ENCODE measurements at regions not wholly inside any gene's neighbourhood (a gene's known extent, or its start where the extent isn't known, plus 50 kb on each side); places are given as distances from the start of the nearest gene placed in this dataset.

GRCh38 chr17:5955764-5956163 lies 114.4 kb upstream of the WSCD1 start:
- no peaks in the 10 kb centered on the region for H3K9me3 ChIP-seq
- no peaks in the 10 kb centered on the region for H3K4me1 ChIP-seq
- no peak for DNase-seq
- no peak overlapping the region for H3K4me3 ChIP-seq (ENCODE audit: low read depth, low read length)
- TF ChIP-seq CTCF (IDR thresholded peaks at IDR 0.05; ENCODE audit: low read depth, low read length): no peak
- no peaks in the 10 kb centered on the region for H3K27me3 ChIP-seq
- no peaks in the 10 kb centered on the region for H3K36me3 ChIP-seq

GRCh38 chr17:5958850-5959249 lies 111.3 kb upstream of the WSCD1 start:
- Histone ChIP-seq H3K4me3 (ENCODE audit: low read depth, low read length) (no peak overlapping the region), H3K9me3 (no peaks in the 10 kb centered on the region), H3K27me3 (no peaks in the 10 kb centered on the region), H3K36me3 (no peaks in the 10 kb centered on the region), H3K4me1 (no peaks in the 10 kb centered on the region)
- no peak for DNase-seq
- TF ChIP-seq CTCF (IDR thresholded peaks at IDR 0.05; ENCODE audit: low read depth, low read length): no peak

GRCh38 chr17:5962371-5962770 lies 107.8 kb upstream of the WSCD1 start:
- no peak for DNase-seq
- Histone ChIP-seq H3K9me3 (no peaks in the 10 kb centered on the region), H3K27me3 (no peaks in the 10 kb centered on the region), H3K4me1 (no peaks in the 10 kb centered on the region), H3K4me3 (ENCODE audit: low read depth, low read length) (no peak overlapping the region), H3K36me3 (no peaks in the 10 kb centered on the region)
- no peak for TF ChIP-seq CTCF (IDR thresholded peaks at IDR 0.05; ENCODE audit: low read depth, low read length)

GRCh38 chr17:5971969-5972368 lies 98.2 kb upstream of the WSCD1 start:
- Histone ChIP-seq H3K4me1 (no peaks in the 10 kb centered on the region), H3K4me3 (ENCODE audit: low read depth, low read length) (no peak overlapping the region), H3K36me3 (no peaks in the 10 kb centered on the region), H3K9me3 (no peaks in the 10 kb centered on the region), H3K27me3 (no peaks in the 10 kb centered on the region)
- TF ChIP-seq CTCF (IDR thresholded peaks at IDR 0.05; ENCODE audit: low read depth, low read length): no peak
- DNase-seq: no peak

- no peak for TF ChIP-seq CTCF (IDR thresholded peaks at IDR 0.05; ENCODE audit: low read depth, low read length)
- H3K27me3 ChIP-seq: no peaks in the 10 kb centered on the region
- no peaks in the 10 kb centered on the region for H3K4me1 ChIP-seq
- no peak for DNase-seq
- no peak overlapping the region for H3K4me3 ChIP-seq (ENCODE audit: low read depth, low read length)
- no peaks in the 10 kb centered on the region for H3K9me3 ChIP-seq
- H3K36me3 ChIP-seq: no peaks in the 10 kb centered on the region
Observed at GRCh38 chr17:5973410-5973809, 96.8 kb upstream of the WSCD1 start.

GRCh38 chr17:5975661-5976060 lies 94.5 kb upstream of the WSCD1 start:
- no peak for TF ChIP-seq CTCF (IDR thresholded peaks at IDR 0.05; ENCODE audit: low read depth, low read length)

More at GRCh38 chr17:5975661-5976060, 94.5 kb upstream of the WSCD1 start:
- Histone ChIP-seq H3K9me3 (no peaks in the 10 kb centered on the region), H3K4me1 (no peaks in the 10 kb centered on the region), H3K4me3 (ENCODE audit: low read depth, low read length) (no peak overlapping the region), H3K36me3 (no peaks in the 10 kb centered on the region), H3K27me3 (no peaks in the 10 kb centered on the region)
- no peak for DNase-seq
